Left ventricle myocardium inferior (tissue), 1 donor: ENCODE measurements at regions not wholly inside any gene's neighbourhood (a gene's known extent, or its start where the extent isn't known, plus 50 kb on each side); places are given as distances from the start of the nearest gene placed in this dataset.

Experiments used
- DNase-seq: peaks from one replicate; pipeline ENCODE4 v3.0.0-alpha.2; 2020
- H3K27ac ChIP-seq: fragments of 200-600 bp; replicated peaks from 2 replicates; pipeline ENCODE4 v1.8.0; 2021
- H3K27me3 ChIP-seq: fragments of 200-600 bp; 2 replicates; pipeline ENCODE4 v1.8.0; 2021; ENCODE audit warnings: low read depth
- H3K36me3 ChIP-seq: fragments of 200-600 bp; 2 replicates; pipeline ENCODE4 v1.8.0; 2021
- H3K4me1 ChIP-seq: fragments of 200-600 bp; 2 replicates; pipeline ENCODE4 v1.8.0; 2021
- H3K4me3 ChIP-seq: fragments of 200-600 bp; 2 replicates; pipeline ENCODE4 v1.8.0; 2021; ENCODE audit warnings: mild to moderate bottlenecking, moderate library complexity
- H3K9me3 ChIP-seq: fragments of 200-600 bp; replicated peaks from 2 replicates; pipeline ENCODE4 v1.8.0; 2021
- intact Hi-C: fragments of 100-400 bp; cut with micrococcal nuclease; formaldehyde crosslinking; loops from one replicate; pipeline ENCODE4 v1.11.0; 2022
- TF ChIP-seq, protein P1 (sequence below): fragments of 200-600 bp; IDR thresholded peaks from 2 replicates; pipeline ENCODE4 v1.8.0; 2021; ENCODE audit warnings: antibody characterized with exemption, mild to moderate bottlenecking, borderline replicate concordance
- donor health status: DM: no; HTN: yes; CAD: no; lungs with severe emphysema.

DNA sequence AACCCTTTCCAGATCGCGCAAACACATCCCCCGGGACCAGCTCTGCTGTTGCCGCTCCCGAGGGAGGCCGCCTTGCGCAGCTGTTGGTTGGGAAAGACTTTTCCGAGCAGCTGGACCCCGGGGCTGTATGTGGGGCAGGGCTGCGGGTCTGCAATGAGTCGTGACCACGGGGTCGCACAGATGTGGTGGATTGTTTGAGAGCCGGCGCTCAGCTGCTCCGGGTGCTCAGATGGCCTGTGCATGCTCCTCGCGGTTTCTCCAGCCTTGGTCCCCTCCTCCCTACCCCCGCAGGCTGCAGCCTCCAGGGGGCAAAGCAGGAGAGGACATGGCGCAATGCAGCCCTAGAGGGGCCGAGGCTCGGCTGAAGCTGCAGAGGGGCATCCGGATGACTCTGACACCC is 105.2 kb upstream of the OTOS start:
- no peaks in the 10 kb centered on the region for H3K36me3 ChIP-seq
- H3K27me3 ChIP-seq: no peaks in the 10 kb centered on the region
- intact Hi-C loops: no loop called here
- H3K4me1 ChIP-seq: peaks cover 24% of the 10 kb centered on the region
- DNase-seq: peak; percentile 75
- H3K27ac ChIP-seq: peak overlapping the region; percentile 59
- TF ChIP-seq, protein P1, sequence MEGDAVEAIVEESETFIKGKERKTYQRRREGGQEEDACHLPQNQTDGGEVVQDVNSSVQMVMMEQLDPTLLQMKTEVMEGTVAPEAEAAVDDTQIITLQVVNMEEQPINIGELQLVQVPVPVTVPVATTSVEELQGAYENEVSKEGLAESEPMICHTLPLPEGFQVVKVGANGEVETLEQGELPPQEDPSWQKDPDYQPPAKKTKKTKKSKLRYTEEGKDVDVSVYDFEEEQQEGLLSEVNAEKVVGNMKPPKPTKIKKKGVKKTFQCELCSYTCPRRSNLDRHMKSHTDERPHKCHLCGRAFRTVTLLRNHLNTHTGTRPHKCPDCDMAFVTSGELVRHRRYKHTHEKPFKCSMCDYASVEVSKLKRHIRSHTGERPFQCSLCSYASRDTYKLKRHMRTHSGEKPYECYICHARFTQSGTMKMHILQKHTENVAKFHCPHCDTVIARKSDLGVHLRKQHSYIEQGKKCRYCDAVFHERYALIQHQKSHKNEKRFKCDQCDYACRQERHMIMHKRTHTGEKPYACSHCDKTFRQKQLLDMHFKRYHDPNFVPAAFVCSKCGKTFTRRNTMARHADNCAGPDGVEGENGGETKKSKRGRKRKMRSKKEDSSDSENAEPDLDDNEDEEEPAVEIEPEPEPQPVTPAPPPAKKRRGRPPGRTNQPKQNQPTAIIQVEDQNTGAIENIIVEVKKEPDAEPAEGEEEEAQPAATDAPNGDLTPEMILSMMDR: no peak
- H3K9me3 ChIP-seq: no peaks in the 10 kb centered on the region
- no peak overlapping the region for H3K4me3 ChIP-seq

DNA sequence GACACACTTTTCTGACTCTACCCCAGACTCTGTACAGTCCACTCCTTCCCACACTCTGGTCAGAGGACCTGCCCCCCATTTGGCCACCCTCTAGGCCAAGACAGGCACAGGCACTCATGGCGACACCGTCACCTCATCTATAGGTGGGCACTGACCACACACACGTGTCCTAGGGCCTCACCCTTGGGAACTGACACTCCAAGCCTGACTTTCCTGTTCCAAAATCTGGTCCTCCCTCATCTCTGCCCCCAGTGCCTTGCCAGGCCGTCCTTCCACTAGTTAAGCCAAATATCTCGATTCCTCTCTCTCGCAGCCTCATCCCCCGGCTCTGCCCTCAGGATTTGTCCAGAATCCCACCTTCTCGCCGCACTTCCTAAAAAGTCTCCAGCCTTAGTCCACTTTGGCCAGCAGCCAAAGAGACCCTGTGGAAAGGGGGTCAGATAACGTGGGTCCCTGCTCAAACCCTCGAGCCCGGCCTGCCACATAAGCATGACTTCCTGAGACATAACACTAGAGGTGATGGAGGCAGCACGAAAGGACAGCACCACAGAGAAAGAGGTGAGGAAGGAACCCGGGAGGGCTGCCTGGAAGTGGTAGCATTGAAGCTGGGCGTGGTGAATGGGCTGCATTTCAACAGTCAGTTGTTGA is 105.8 kb upstream of the OTOS start:
- Histone ChIP-seq H3K4me1 (peaks cover 30% of the 10 kb centered on the region), H3K36me3 (no peaks in the 10 kb centered on the region), H3K4me3 (no peak overlapping the region), H3K9me3 (no peaks in the 10 kb centered on the region), H3K27ac (peak overlapping the region; percentile 59), H3K27me3 (no peaks in the 10 kb centered on the region)
- DNase-seq: no peak
- intact Hi-C loops: no loop called here
- TF ChIP-seq, protein P1: no peak

DNA sequence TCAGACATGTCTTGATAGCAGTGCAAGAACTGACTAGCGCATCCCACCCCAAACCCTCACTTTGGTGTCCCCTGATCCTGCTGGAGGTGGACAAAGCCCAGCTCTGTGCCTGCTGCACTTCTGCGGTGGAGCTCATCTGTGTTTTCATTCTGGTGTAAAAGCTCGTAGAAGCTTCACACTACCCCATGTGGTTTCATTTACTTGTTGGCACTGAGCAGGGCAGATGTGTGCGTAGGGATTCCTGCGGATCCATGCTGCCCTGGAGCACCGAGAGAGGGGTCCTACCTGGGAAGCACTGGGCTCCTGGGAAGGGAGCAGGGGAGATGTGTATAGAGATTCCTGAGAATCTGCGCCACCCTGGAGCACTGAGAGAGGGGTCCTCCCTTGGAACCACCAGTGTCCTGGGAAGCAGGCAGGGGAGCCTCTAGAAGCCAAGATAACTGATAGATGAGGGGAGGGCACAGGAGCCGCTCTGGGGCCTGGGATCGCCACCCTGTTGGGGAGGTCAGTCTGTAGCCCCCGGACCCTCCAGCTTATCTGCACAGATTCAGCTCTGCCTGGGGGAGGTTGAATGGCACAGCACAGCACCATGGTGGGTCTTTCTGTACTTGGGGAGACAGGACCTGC is 106.9 kb upstream of the OTOS start:
- intact Hi-C loops: no loop called here
- H3K4me3 ChIP-seq: no peak overlapping the region
- H3K27ac ChIP-seq: no peak overlapping the region
- peaks cover 40% of the 10 kb centered on the region for H3K4me1 ChIP-seq
- TF ChIP-seq, protein P1: no peak
- no peaks in the 10 kb centered on the region for H3K9me3 ChIP-seq
- no peaks in the 10 kb centered on the region for H3K27me3 ChIP-seq
- no peaks in the 10 kb centered on the region for H3K36me3 ChIP-seq
- no peak for DNase-seq

DNA sequence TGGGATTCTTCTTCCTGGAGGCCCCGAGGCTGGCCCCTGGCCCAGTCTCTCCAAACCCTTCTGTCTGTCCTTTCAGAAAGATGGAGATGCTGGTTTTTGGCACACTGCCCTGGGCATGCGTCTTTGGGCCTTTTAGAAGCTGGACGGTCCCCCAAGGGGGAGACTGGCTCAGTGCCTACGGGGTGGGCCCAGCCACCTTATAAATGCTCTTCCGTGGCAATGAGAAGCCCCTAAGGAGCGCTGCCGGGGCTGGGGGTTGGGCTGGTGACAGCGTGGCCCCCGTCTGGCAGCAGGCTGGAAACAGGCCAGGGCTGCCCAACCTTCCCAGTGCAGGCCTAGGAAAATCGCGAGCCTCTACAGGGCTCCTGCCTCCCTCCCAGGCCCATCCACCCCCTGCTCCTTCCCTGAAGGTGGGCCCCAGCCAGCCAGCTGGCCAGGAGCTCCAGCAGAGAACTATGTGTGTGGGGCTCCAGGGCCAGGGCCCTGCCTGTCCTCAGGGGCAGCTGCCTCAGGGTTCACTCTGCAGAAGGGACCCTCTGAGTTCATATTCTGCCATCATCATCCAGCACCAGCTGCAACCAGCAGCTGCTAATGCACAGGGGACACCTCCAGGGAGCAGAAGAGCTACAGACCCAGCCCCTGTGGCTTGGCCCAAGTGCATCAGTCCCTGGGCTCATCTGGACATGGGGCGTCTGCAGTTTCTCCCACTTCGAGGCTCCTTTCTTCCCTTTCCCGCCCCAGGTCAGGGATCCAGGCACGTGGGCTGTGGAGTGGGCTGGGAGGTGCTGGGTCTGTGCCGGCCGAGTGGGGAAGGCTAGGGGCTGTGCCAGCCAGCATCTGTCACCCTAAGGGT is 107.6 kb upstream of the OTOS start:
- no peak overlapping the region for H3K27ac ChIP-seq

More for the DNA sequence above, 107.6 kb upstream of the OTOS start:
- Histone ChIP-seq H3K27me3 (no peaks in the 10 kb centered on the region), H3K9me3 (no peaks in the 10 kb centered on the region), H3K4me1 (peaks cover 43% of the 10 kb centered on the region), H3K36me3 (no peaks in the 10 kb centered on the region), H3K4me3 (no peak overlapping the region)
- TF ChIP-seq, protein P1: no peak
- intact Hi-C loops: no loop called here
- no peak for DNase-seq
